COLO668 (cell line): ENCODE measurements at regions not wholly inside any gene's neighbourhood (a gene's known extent, or its start where the extent isn't known, plus 50 kb on each side); places are given as distances from the start of the nearest gene placed in this dataset.
A peak's percentile ranks its signal among the peaks of the same experiment; 100 is the strongest.
"Not testable (repeated sequence)": the region's sequence is repeated elsewhere in the genome, so short reads cannot be mapped to it uniquely, and the experiment has no call there.

Experiments
- DNase-seq: peaks from one replicate; lab custom pipeline; 2025; ENCODE audit not compliant: unreplicated experiment; lab: John Stamatoyannopoulos, UW

DNA sequence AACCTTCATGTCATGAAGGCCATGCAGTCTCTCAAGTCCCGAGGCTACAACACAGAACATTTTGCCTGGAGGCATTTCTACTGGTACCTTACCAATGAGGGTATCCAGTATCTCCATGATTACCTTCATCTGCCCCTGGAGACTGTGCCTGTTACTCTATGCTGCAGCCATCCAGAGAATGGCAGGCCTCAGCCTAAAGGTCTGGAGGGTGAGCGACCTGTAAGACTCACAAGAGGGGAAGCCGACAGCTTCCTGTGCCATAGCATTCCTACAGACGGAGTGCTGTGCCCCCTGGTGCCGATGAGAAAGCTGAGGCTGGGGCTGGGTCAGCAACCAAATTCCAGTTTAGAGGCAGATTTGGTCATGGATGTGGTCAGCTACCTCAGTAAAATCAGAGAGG is 51.3 kb upstream of the CADPS start:
- DNase-seq = no peak

DNA sequence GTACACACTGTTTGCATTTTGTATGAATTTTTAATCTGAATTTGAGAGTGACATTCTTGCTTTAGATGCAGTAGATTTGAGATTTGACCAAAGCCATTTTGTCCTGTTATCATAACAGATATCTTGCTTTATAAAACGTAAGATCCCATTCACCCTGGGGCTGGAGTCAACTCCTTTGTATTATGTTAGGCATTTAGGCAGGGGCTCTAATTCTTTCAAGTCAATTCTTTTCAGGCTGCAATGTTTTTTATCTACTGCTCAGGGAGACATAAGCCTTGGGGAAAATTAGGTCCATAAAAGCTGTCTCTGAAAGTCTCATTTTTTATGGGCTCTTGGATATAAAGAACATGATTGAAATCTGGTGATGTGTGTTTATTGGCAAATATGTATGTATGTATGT is 53.0 kb upstream of the CADPS start:
- no peak for DNase-seq

DNA sequence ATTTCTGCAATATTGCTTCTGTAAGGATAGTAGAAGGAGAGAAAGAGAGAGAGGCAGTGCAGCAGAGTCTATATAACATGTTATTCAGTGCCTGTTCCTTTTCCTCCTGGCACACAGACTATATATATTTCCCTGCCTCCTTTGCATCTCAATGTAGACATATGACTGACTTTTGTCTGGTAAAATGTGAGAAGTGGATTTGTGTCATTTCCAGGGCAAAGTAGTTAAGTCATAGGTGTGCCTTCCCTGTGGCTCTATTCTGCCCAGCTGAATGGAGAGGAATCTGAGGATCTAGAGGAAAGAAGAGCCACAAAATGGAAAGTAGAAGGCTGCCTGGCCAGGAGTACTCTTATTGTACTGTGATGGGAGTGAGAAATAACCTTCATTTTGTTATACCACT is 54.6 kb upstream of the CADPS start:
- no peak for DNase-seq

DNA sequence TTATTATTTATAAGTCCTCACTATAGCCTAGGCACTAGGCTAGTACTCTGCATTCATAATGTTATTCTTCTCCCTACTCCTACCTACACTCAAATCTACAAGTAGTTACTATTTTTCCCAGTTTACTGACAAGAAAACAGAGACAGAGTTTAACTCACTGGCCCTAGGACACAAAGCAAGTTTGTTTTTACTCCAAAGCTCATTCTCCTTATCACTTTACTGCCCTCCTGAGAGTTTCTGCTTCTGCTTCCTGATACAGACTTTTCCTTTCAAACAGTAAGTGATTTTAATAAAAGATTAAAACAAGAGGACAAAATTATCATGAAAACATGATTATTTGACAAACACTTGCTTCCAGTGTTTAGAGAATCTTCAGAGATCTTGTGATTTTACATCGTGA is 60.6 kb upstream of the CADPS start:
- no peak for DNase-seq

DNA sequence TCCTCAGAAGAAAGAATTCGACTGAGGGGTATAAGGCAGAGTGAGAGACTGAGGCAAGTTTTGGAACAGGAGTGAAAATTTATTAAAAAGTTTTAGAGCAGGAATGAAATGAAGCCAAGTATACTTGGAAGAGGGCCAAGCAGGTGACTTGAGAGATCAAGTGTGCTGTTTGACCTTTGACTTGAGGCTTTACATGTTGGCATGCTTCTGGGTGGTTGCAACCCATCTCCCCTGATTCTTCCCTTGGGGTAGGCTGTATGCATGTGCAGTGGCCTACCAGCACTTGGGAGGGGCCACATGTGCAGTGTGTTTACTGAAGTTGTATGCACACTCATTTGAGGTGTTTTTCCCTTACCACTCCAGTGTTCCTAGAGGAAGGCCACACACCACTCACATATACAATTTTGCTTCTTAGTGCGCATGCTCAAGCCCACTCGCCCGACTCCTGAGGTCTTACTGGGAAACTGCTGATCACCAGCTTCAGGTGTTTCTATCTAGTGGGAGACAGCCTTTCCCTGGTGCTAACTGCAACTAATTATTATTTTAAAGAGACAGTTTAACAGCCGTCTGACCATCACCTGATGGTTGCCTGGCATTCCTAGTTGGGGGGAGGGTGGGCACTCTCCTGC is 61.5 kb upstream of the CADPS start:
- no peak for DNase-seq

DNA sequence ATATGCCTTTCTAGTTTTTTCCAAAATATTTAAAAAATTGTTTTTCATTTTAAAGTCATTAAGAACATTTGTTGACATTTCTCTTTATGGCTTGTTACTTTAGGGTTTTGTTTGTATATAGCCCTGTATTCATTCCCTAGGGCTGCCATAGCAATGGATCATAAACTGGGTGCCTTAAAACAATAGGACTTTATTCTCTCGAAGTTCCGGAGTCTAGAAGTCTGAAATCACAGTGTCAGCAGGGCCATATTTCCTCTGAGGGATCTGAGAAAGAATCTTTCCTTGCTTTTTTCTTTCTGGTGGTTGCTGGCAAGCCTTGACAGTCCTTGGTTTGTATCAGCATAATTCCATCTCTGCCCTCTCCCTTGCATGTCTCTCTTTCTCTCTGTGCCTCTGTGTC is 63.4 kb upstream of the CADPS start:
- DNase-seq = no peak

DNA sequence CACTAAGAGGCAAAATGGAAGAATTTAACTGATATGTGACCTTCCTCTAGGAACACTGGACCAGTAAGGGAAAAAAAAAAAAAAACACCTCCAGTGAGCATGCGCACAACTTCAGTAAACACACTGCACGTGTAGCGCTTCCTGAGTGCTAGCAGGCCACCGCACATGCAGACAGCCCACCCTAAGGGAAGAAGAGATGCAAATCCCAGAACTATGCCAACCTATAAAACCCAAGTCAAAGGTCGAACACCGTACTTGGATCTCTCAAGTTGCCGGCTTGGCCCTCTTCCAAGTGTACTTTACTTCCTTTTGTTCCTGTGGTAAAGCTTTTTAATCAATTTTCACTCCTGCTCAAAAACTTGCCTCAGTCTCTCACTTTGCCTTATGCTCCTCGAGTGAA is 64.5 kb upstream of the CADPS start:
- peak; percentile 4 for DNase-seq

DNA sequence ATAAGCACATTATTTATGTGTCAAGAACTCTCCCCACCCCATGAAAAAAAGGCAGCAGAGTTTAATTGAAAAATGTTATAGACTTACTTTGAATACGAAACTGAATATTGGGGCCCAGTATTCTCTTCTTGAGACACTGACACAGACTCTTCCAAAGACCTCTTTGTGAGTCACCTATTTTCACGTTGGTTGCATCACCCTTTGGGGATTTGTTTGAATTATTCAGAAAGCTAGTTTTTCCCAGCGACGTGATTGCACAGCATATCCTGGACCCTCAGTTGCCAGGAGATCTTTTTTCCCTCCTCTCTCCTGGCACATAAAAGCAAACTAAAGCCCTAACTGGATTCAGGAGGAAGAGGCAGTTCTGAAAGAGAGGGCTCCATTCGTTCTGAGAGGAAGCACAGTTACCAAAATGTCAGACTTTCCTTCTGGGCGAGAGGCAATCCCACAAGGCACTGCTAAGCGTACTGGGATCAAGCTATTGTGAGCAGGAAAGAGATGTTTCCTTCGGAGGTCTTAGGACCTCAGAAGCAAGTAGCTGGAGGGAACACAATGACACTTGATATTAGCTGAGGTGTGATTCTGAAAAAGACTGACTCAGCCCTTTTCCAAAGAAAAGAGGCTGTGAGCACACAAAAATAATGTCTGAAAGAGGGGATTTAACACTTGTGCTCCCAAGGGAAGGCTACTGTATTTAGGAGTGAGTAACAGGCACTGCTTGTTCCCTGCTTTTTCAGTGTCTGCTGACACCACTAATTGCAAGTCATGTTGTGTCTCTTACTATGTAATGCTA is 65.8 kb upstream of the CADPS start:
- no peak for DNase-seq

DNA sequence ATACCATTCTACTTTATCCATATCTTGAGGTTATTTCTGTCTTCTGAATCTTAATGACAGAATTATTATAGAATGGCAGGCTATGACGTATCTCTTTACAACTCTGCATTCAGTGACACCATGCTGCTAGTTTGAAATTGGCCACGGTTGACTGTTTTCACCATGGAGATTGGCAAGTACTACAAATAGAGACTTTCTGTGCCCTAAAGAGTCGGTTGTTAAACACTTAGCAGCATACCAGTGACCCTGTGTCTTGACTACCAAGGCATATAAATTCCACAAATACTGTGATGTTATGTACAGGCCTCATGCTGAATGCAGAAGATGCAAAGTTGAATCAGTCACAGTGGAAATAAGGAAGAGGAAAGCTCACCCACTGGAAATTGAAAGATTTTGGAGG is 67.0 kb upstream of the CADPS start:
- no peak for DNase-seq

DNA sequence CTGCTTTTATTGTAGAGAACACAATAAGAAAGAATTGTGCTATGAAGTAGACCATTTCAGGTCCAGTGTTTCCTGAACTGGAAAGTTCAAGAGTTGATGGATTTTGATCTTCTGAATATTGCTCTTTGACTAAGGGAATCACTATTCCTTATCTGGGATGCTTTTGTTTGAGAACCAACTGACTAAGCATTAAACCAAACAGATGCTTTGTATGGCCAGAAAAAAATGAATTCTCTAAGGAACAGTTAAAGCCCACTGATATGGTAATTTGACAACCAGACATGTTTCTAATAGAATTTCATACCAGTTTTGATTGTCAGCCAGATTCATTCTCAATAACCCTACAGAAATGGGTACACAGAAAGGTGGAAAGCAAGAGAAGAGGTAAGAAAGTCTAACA is 67.5 kb upstream of the CADPS start:
- DNase-seq = no peak

DNA sequence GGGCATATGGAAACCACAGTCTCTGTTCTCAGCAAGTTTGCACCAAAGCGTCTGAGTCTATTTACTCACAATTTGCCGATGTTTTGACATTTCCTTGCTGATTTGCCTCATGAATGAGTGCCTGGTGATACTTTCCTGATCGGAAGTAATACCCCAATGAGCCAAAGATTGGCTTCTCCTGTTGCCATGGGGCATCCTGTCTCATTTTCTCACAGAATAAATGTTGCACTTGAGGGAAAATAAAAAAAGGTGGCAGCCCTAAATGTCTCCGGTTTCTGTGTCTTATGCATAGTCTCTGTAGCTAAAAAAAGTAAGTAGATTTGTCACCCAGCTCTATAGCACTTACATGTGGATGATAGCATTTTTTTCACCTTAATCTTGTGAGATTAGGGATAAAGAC is 73.7 kb upstream of the CADPS start:
- DNase-seq = no peak

DNA sequence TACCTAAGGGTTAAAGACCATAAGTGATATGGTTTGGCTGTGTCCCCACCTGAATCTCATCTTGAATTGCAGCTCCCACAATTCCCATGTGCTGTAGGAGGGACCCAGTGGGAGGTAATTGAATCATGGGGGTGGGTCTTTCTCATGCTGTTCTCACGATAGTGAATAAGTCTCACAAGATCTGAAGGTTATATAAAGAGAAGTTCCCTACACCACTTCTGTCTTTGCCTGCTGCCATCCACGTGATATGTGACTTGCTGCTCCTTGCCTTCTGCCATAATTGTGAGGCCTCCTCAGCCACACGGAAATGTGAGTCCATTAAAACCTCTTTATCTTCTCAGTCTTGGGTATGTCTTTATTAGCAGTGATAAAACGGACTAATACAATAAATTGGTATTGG is 75.0 kb upstream of the CADPS start:
- DNase-seq = no peak

DNA sequence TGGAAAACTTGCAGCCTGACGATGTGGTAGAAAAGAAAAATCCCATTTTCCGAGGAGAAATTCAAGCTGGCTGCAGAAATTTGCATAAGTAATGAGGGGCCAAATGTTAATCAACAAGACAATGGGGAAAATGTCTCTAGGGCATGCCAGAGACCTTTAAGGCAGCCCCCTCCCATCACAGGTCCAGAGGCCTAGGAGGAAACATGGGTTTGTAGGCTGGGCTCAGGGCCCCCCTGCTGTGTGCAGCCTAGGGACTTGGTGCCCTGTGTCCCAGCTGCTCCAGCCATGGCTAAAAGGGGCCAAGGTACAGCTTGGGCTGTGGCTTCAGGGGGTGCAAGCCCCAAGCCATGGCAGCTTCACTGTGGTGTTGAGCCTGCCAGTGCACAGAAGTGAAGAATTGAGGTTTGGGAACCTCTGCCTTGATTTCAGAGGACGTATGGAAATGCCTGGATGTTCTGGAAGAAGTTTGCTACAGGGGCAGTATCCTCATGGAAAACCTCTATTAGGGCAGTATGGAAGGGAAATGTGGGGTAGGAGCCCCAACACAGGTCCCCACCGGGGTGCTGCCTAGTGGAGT is 75.9 kb upstream of the CADPS start:
- DNase-seq = no peak

DNA sequence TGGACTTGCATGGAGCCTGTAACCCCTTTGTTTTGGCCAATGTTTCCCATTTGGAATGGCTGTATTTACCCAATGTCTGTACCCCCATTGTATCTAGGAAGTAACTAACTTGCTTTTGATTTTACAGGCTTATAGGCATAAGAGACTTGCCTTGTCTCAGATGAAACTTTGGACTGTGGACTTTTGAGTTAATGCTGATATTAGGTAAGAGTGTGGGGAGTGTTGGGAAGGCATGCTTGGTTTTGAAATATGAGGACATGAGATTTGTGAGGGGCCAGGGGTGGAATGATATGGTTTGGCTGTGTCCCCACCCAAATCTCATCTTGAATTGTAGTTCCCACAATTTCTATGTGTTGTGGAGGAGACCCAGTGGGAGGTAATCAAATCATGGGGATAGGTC is 76.7 kb upstream of the CADPS start:
- not testable (repeated sequence) for DNase-seq

DNA sequence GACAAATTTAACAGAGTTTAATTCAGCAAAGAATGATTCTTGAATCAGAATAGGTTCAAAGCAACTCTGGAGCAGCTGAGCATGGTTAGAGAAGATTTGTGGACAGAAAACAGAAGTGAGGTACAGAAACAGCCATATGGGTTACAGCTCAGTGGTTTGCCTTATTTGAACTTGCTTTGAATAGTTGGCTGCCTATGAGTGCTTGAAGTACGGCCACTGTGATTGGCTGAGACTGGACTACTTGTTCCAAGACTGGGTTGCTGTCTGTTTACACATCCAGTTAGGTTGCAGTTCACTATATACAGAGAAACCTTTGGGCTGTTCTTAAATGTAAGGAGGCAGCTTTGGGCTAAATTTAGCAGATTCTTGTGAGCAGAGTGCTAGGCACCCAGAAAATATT is 79.4 kb upstream of the CADPS start:
- DNase-seq = no peak

DNA sequence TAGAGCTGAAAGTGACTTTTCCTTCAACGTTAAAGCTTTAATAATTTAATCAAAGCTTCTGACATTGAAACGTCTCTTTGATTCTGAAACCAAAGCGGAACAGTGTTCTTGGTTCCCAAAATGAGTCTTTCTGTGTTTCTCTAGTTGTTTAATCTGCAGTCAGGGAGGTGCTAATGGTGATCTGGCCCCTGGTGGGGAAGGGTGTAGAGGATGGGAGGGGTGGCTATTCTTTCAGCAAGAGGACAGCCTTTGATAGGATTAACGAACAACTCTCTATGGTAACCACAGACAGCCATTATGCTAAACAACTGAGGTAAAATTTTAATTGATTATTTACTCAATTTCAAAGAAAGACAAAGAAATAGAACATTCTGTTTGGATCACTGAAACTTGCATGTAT is 79.9 kb upstream of the CADPS start:
- no peak for DNase-seq

DNA sequence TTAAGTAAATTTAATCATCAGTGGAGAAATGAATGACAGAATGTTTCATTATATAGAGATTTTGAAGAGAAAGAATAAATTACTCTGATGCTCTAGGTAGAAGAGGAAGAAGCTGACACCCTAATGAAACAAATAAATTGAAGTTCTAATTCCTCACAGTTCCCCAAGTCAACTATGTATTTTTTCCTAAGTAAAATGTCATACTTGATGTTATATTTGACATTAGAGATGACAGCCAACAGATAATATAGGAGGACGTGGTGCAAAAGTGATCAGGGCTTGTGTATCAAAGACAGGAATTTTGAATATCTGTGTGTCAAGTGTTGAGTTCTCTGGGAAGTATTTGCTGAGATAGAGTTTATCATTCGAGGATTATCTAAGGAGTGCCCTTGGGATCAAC is 81.2 kb upstream of the CADPS start:
- no peak for DNase-seq

DNA sequence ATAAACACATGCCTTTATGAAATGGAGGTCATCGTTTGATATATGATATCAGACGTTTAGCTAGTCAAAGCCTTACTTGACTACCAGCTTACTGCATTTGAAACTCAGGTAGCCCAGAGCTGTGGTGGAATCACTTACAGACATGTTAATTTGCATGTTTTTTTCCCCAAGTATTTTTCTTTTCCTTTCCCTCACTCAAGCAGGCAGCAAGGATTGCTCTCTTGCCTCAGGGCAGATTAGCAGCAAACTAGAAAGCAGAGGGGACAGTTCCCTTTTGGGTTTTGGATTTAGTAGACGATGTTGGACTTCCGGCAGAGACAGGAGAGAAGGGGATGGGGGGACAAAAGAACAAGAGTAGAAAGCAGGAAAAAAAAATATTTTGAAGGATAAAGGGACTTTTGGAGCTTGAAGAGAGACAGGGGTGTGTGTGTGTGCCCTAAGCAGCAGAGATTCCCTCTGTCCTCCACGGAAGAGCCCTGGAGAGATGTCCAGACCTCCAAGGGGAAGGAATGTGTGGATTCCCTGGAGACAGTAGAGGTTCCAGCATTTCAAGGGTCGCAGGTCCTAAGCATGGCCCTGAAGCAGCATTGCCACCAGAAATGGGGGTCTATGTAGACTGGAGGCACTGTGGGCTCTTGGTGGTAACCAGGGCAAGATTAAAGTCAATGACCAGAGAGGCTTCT is 86.8 kb upstream of the CADPS start:
- DNase-seq = no peak

DNA sequence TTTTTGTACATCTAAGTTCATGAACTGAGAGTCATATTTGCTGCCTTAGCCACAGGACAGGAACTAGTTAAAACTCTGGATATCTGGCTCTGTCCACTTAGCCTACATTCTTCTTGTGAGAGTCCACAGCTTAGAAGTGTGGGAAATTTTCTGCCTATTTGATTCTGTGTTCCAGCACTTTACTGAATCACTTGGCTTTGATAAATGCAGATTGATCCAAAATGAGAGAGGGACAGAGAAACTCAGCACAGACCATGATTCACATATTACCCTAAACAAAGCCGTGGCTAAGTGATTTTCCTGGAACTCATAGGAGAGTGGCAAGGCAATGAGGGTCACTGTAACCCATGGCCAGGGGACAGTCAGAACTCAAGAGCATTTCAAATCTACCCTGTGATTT is 87.5 kb upstream of the CADPS start:
- DNase-seq = no peak

DNA sequence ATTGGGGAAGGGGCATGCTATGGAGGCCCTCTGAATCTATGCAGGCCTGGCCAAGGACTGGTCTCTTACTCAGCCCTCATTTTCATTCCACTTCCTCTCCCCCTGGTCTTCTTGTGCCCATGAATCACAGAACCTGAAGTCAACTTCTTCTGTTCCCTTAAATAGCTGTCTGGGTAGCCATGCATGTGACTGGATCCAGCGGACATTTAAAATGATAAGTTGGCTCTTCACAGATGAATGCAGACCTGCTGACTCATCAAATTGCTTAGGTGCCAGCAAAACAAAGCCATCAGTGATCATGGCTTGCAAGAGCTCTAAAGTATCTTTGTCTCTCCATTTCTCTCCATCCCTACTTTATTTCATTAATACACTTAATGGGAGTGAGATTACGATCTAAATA is 90.1 kb upstream of the CADPS start:
- no peak for DNase-seq

DNA sequence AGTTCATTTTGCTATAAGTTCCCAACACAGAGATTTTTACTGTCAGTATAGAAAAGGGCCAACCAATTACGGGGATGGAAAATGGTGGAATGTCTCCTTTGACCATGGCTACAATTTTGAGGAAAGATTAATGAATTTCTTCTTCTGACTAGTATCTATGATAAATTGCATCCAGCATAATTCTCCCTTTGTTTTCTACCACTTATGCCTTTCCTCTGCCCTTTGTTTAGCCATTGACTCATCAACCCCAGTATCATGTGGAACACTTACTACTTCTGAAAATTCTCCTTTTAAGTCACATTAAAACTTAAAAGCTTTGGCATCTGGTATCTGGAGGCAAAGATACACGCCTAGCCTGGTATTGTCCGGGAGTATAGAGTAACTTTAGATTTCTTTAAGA is 92.9 kb upstream of the CADPS start:
- no peak for DNase-seq

DNA sequence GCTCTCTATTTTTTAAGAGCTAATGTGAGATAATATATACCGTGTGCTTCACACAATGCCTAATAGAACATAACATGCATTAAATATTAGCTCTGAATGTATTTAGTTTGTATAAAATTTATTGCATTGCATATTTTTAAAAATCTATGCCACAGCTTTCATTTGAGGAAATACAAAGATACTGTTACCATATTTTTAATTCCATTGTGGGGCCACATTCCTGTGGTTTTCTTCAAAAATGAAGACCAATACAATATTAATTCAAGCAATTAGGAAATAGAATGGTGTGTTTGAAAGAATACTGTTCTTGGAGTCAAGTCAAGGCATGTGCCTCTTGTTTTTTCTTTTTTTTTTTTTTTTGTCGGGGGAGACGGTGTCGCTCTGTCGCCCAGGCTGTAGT is 95.4 kb upstream of the CADPS start:
- no peak for DNase-seq
